Left hindlimb (tissue), 1 donor: ENCODE measurements at regions not wholly inside any gene's neighbourhood (a gene's known extent, or its start where the extent isn't known, plus 50 kb on each side); places are given as distances from the start of the nearest gene placed in this dataset.
"Not testable (repeated sequence)": the region's sequence is repeated elsewhere in the genome, so short reads cannot be mapped to it uniquely, and the experiment has no call there.

Experiments used
- DNase-seq: peaks from one replicate; pipeline ENCODE4 v3.0.0-alpha.2; 2018

GRCh38 chr5:122602700-122603099, 172.2 kb upstream of the SNX2 start:
- DNase-seq, result no peak

- no peak for DNase-seq
Observed at GRCh38 chr5:122605236-122605635, 169.6 kb upstream of the SNX2 start.

- no peak for DNase-seq
Observed at GRCh38 chr5:122607818-122608217, 167.1 kb upstream of the SNX2 start.

- DNase-seq, result no peak
Observed at GRCh38 chr5:122608222-122608621, 166.7 kb upstream of the SNX2 start.

GRCh38 chr5:122611406-122611805, 163.5 kb upstream of the SNX2 start:
- DNase-seq, result no peak

- no peak for DNase-seq
Observed at GRCh38 chr5:122612901-122613300, 162.0 kb upstream of the SNX2 start.

- DNase-seq, result no peak
Observed at GRCh38 chr5:122615146-122615545, 159.7 kb upstream of the SNX2 start.

- DNase-seq, result no peak
Observed at GRCh38 chr5:122615832-122616231, 159.0 kb upstream of the SNX2 start.

GRCh38 chr5:122618046-122618445, 156.8 kb upstream of the SNX2 start:
- not testable (repeated sequence) for DNase-seq

GRCh38 chr5:122620768-122621167, 154.1 kb upstream of the SNX2 start:
- not testable (repeated sequence) for DNase-seq

GRCh38 chr5:122628714-122629113, 146.2 kb upstream of the SNX2 start:
- DNase-seq, result not testable (repeated sequence)

GRCh38 chr5:122629121-122629677, 145.7 kb upstream of the SNX2 start:
- DNase-seq, result no peak

- DNase-seq, result no peak
Observed at GRCh38 chr5:122638581-122638980, 136.3 kb upstream of the SNX2 start.

GRCh38 chr5:122639033-122639432, 135.8 kb upstream of the SNX2 start:
- no peak for DNase-seq

- DNase-seq, result no peak
Observed at GRCh38 chr5:122639864-122640263, 135.0 kb upstream of the SNX2 start.

- no peak for DNase-seq
Observed at GRCh38 chr5:122649080-122649479, 125.8 kb upstream of the SNX2 start.

- DNase-seq, result no peak
Observed at GRCh38 chr5:122653087-122654017, 121.5 kb upstream of the SNX2 start.

GRCh38 chr5:122656160-122656559, 118.7 kb upstream of the SNX2 start:
- no peak for DNase-seq

GRCh38 chr5:122656577-122656976, 118.3 kb upstream of the SNX2 start:
- no peak for DNase-seq

GRCh38 chr5:122661496-122662180, 113.2 kb upstream of the SNX2 start:
- no peak for DNase-seq

- no peak for DNase-seq
Observed at GRCh38 chr5:122665051-122665450, 109.8 kb upstream of the SNX2 start.

- DNase-seq, result no peak
Observed at GRCh38 chr5:122668552-122668951, 106.3 kb upstream of the SNX2 start.

GRCh38 chr5:122669709-122670108, 105.2 kb upstream of the SNX2 start:
- not testable (repeated sequence) for DNase-seq

- peak; percentile 90 for DNase-seq
Observed at GRCh38 chr5:122673343-122673742, 101.5 kb upstream of the SNX2 start.
